BE2C (cell line): ENCODE measurements at regions not wholly inside any gene's neighbourhood (a gene's known extent, or its start where the extent isn't known, plus 50 kb on each side); places are given as distances from the start of the nearest gene placed in this dataset.

ENCODE experiments used
- DNase-seq: peaks from one replicate; pipeline ENCODE4 v3.0.0-alpha.2; 2020
- H3K27me3 ChIP-seq: fragments of 250-450 bp; sonication (Bioruptor Pico); 2 replicates; pipeline ENCODE4 v1.5.1; 2020; ENCODE audit warnings: mild to moderate bottlenecking
- H3K36me3 ChIP-seq: fragments of 250-450 bp; sonication (Bioruptor Pico); 2 replicates; pipeline ENCODE4 v1.5.1; 2020; ENCODE audit warnings: mild to moderate bottlenecking
- H3K4me1 ChIP-seq: fragments of 250-450 bp; sonication (Bioruptor Pico); 2 replicates; pipeline ENCODE4 v1.5.1; 2020
- H3K4me3 ChIP-seq: 2 replicates; pipeline ENCODE4 v1.5.1; 2011; ENCODE audit warnings: low read depth, low read length
- H3K9me3 ChIP-seq: fragments of 250-450 bp; sonication (Bioruptor Pico); 2 replicates; pipeline ENCODE4 v1.5.1; 2020
- CTCF ChIP-seq: IDR thresholded peaks from 2 replicates; pipeline ENCODE4 v1.5.1; 2012; ENCODE audit warnings: mild to moderate bottlenecking, low read depth, low read length

- DNase-seq, result no peak
- no peaks in the 10 kb centered on the region for H3K9me3 ChIP-seq
- no peaks in the 10 kb centered on the region for H3K36me3 ChIP-seq
Observed at GRCh38 chr11:13094930-13095687, 86.0 kb downstream of the RASSF10 start.

GRCh38 chr11:13098063-13098462 lies 88.9 kb downstream of the RASSF10 start:
- Histone ChIP-seq H3K4me3 (no peak overlapping the region), H3K9me3 (no peaks in the 10 kb centered on the region), H3K4me1 (no peaks in the 10 kb centered on the region), H3K36me3 (no peaks in the 10 kb centered on the region), H3K27me3 (no peaks in the 10 kb centered on the region)
- TF ChIP-seq CTCF, result no peak
- no peak for DNase-seq

More at GRCh38 chr11:13094930-13095687, 86.0 kb downstream of the RASSF10 start:
- Histone ChIP-seq H3K4me3 (no peak overlapping the region), H3K27me3 (no peaks in the 10 kb centered on the region), H3K4me1 (no peaks in the 10 kb centered on the region)
- no peak for TF ChIP-seq CTCF

GRCh38 chr11:13098616-13099289 lies 89.6 kb downstream of the RASSF10 start:
- Histone ChIP-seq H3K4me1 (no peaks in the 10 kb centered on the region), H3K27me3 (no peaks in the 10 kb centered on the region), H3K4me3 (no peak overlapping the region), H3K36me3 (no peaks in the 10 kb centered on the region), H3K9me3 (no peaks in the 10 kb centered on the region)
- DNase-seq, result no peak
- no peak for TF ChIP-seq CTCF

- Histone ChIP-seq H3K4me1 (no peaks in the 10 kb centered on the region; the same call in 1 of the 2 replicates), H3K36me3 (no peaks in the 10 kb centered on the region), H3K27me3 (no peaks in the 10 kb centered on the region), H3K4me3 (no peak overlapping the region), H3K9me3 (no peaks in the 10 kb centered on the region)
- TF ChIP-seq CTCF, result no peak
- no peak for DNase-seq
Observed at GRCh38 chr11:13101644-13102512, 92.8 kb downstream of the RASSF10 start.

- no peak for TF ChIP-seq CTCF
- DNase-seq, result no peak
- Histone ChIP-seq H3K4me1 (no peaks in the 10 kb centered on the region; the same call in 1 of the 2 replicates), H3K9me3 (no peaks in the 10 kb centered on the region), H3K27me3 (no peaks in the 10 kb centered on the region), H3K4me3 (no peak overlapping the region), H3K36me3 (no peaks in the 10 kb centered on the region)
Observed at GRCh38 chr11:13102513-13102840, 93.4 kb downstream of the RASSF10 start.
